Stomach (tissue), 4 donors: ENCODE measurements at regions not wholly inside any gene's neighbourhood (a gene's known extent, or its start where the extent isn't known, plus 50 kb on each side); places are given as distances from the start of the nearest gene placed in this dataset.

Source experiments
- EP300 ChIP-seq: sonication (generic); formaldehyde crosslinking; IDR thresholded peaks from one replicate; pipeline ENCODE4 v1.6.1; 2017; ENCODE audit warnings: antibody characterized with exemption
- TF ChIP-seq, protein P1 (sequence below), 7 experiments: fragments of 450-650 bp in 4 of 7; fragments of 200-600 bp in 3 of 7; sonication (generic) in 3 of 7; IDR thresholded peaks; one replicate each; pipeline ENCODE4 v1.5.1; 2016 to 2019; ENCODE audit warnings: antibody characterized with exemption in 7 of 7, control low read depth in 2 of 7, mild to moderate bottlenecking in 1 of 7

DNA sequence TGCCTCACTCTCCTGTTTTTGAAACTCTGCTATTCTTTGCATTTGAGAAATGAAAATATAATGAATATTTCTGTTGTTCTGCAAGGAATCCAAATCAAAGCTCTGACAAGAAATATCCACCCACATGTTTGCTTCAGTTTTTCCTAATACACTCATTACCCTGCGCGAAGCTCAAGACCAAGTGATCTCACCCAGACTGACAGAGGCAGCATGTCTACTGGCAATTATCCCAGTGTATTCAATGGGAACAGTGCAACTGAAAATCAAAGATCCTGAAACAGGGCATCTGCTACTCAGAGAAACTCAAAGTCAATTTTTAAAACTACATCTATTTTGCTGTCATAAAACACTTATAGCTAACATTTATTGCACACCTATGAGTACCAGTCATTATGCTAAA, 321.0 kb upstream of the LRRC7 start:
- TF ChIP-seq, protein P1, sequence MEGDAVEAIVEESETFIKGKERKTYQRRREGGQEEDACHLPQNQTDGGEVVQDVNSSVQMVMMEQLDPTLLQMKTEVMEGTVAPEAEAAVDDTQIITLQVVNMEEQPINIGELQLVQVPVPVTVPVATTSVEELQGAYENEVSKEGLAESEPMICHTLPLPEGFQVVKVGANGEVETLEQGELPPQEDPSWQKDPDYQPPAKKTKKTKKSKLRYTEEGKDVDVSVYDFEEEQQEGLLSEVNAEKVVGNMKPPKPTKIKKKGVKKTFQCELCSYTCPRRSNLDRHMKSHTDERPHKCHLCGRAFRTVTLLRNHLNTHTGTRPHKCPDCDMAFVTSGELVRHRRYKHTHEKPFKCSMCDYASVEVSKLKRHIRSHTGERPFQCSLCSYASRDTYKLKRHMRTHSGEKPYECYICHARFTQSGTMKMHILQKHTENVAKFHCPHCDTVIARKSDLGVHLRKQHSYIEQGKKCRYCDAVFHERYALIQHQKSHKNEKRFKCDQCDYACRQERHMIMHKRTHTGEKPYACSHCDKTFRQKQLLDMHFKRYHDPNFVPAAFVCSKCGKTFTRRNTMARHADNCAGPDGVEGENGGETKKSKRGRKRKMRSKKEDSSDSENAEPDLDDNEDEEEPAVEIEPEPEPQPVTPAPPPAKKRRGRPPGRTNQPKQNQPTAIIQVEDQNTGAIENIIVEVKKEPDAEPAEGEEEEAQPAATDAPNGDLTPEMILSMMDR (IDR thresholded peaks at IDR 0.05), result no peak
- no peak for TF ChIP-seq EP300
